GM12878 (cell line): ENCODE measurements at regions not wholly inside any gene's neighbourhood (a gene's known extent, or its start where the extent isn't known, plus 50 kb on each side); places are given as distances from the start of the nearest gene placed in this dataset.

Experiments used
- ATAC-seq: fragments of 200-7000 bp; cut with Tn5 transposase; 3 replicates; pipeline ENCODE4 v1.9.1; 2020; ENCODE audit warnings: mild to moderate bottlenecking, moderate library complexity
- BruUV-seq: library from RNA; stranded (reverse); fragments of 400-500 nt; replicated peaks from 2 replicates; lab custom pipeline; 2021; lab: Mats Ljungman, UMichigan
- CTCF ChIA-PET: fragments of 300-600 bp; sonication (Branson Sonifier 250); formaldehyde crosslinking; extraction: SDS; loops from one replicate; lab custom pipeline; 2021; ENCODE audit warnings: inconsistent platforms; lab: Yijun Ruan, JAX
- POLR2A ChIA-PET: fragments of 350-600 bp; formaldehyde crosslinking; extraction: SDS; loops from one replicate; lab custom pipeline; 2021; ENCODE audit warnings: inconsistent platforms; lab: Charles Lee
- RAD21 ChIA-PET: fragments of 300-600 bp; sonication (Branson Sonifier 250); formaldehyde crosslinking; loops from one replicate; lab custom pipeline; 2023; ENCODE audit warnings: antibody characterized with exemption; ENCODE audit not compliant: unreplicated experiment; lab: Charles Lee
- SMC1A ChIA-PET: fragments of 300-600 bp; sonication (Branson Sonifier 250); formaldehyde crosslinking; loops from one replicate; lab custom pipeline; 2023; ENCODE audit not compliant: unreplicated experiment, uncharacterized antibody; lab: Charles Lee
- DNase-seq: peaks from one replicate; pipeline ENCODE4 v3.0.0-alpha.2; 2011; ENCODE audit warnings: low read depth, low spot score
- FAIRE-seq: peaks from 3 replicates; lab custom pipeline; 2011; peaks lifted over from hg19 to GRCh38; lab: Jason Lieb, UNC
- H2AFZ ChIP-seq: 2 replicates; pipeline ENCODE4 v1.6.0; 2011; ENCODE audit warnings: low read depth, low read length, control low read depth; ENCODE audit not compliant: control insufficient read depth
- H3K27ac ChIP-seq: 2 replicates; pipeline ENCODE4 v1.5.1; 2011; ENCODE audit warnings: control low read depth; ENCODE audit not compliant: control insufficient read depth, insufficient read depth
- H3K27me3 ChIP-seq, 2 experiments: replicated peaks in 1 of 2; 2 replicates each; pipeline versions ENCODE4 v1.6.0 to v1.6.1; 2011; ENCODE audit warnings: low read length in 1 of 2; ENCODE audit not compliant: control insufficient read depth in 2 of 2, insufficient read depth in 2 of 2
- H3K36me3 ChIP-seq, 2 experiments: 2 replicates each; pipeline ENCODE4 v1.5.1; 2011; ENCODE audit warnings: low read length in 1 of 2; ENCODE audit not compliant: control insufficient read depth in 2 of 2, insufficient read depth in 2 of 2
- H3K4me1 ChIP-seq: 2 replicates; pipeline ENCODE4 v1.6.1; 2011; ENCODE audit warnings: mild to moderate bottlenecking, low read length, moderate library complexity, mixed read lengths; ENCODE audit not compliant: control insufficient read depth, insufficient read depth
- H3K4me2 ChIP-seq: 2 replicates; pipeline ENCODE4 v1.6.0; 2011; ENCODE audit warnings: control low read depth; ENCODE audit not compliant: control insufficient read depth, insufficient read depth
- H3K4me3 ChIP-seq: fragments of 200-600 bp; sonication (generic); 2 replicates; pipeline ENCODE4 v1.5.1; 2016
- H3K79me2 ChIP-seq: 2 replicates; pipeline ENCODE4 v1.6.0; 2011; ENCODE audit warnings: low read length; ENCODE audit not compliant: control insufficient read depth, insufficient read depth
- H3K9ac ChIP-seq: 2 replicates; pipeline ENCODE4 v1.8.0; 2011; ENCODE audit warnings: low read length, control low read depth, mixed read lengths; ENCODE audit not compliant: control insufficient read depth, insufficient read depth
- H3K9me3 ChIP-seq: replicated peaks from 3 replicates; pipeline ENCODE4 v1.5.1; 2011; ENCODE audit warnings: mild to moderate bottlenecking, low read length; ENCODE audit not compliant: control insufficient read depth, insufficient read depth
- H4K20me1 ChIP-seq: 2 replicates; pipeline ENCODE4 v1.6.0; 2011; ENCODE audit not compliant: control insufficient read depth, insufficient read depth
- CBFB ChIP-seq: IDR thresholded peaks from 2 replicates; pipeline ENCODE4 v1.6.1; 2016; ENCODE audit warnings: antibody characterized with exemption, low read depth
- LARP7 ChIP-seq: fragments of 450-650 bp; IDR thresholded peaks from 2 replicates; pipeline ENCODE4 v1.6.1; 2017; ENCODE audit warnings: mild to moderate bottlenecking
- MXI1 ChIP-seq: fragments of 150-350 bp; IDR thresholded peaks from 2 replicates; pipeline ENCODE4 v1.6.1; 2011; ENCODE audit warnings: low read depth, mild to moderate bottlenecking, inconsistent platforms, low read length, improper control_type of control experiment
- SMAD5 ChIP-seq: IDR thresholded peaks from 2 replicates; pipeline ENCODE4 v1.6.1; 2016; ENCODE audit warnings: antibody characterized with exemption, low read depth
- ZNF622 ChIP-seq: fragments of 450-650 bp; IDR thresholded peaks from 2 replicates; pipeline ENCODE4 v1.6.1; 2017; ENCODE audit warnings: mild to moderate bottlenecking, inconsistent platforms
- WGBS: methylation state at CpG from one replicate; pipeline ENCODE4 v1.1.6; 2016; ENCODE audit warnings: low lambda C conversion rate; ENCODE audit not compliant: insufficient replicate concordance, insufficient coverage; ENCODE audit errors: missing lambda C conversion rate; 5-methylcytosine and 5-hydroxymethylcytosine counted together
- in situ Hi-C: fragments of 300-500 bp; cut with MboI; formaldehyde crosslinking; loops from 9 replicates; pipeline ENCODE4 v1.14.3; 2018; ENCODE audit warnings: mixed read lengths
- intact Hi-C: fragments of 100-400 bp; cut with micrococcal nuclease; formaldehyde crosslinking; loops from one replicate; pipeline ENCODE4 v1.14.2; 2022; ENCODE audit not compliant: unreplicated experiment
- TF ChIP-seq, protein P1 (sequence below): fragments of 450-650 bp; IDR thresholded peaks from 2 replicates; pipeline ENCODE4 v1.6.1; 2016; ENCODE audit warnings: mild to moderate bottlenecking, moderate library complexity, borderline replicate concordance
- TF ChIP-seq, protein P2 (sequence below): IDR thresholded peaks from 2 replicates; pipeline ENCODE4 v1.6.1; 2011; ENCODE audit warnings: low read depth, mild to moderate bottlenecking, low read length, moderate library complexity, borderline replicate concordance; ENCODE audit errors: extremely low read depth
- TF ChIP-seq, protein P3 (sequence below): fragments of 450-650 bp; IDR thresholded peaks from 2 replicates; pipeline ENCODE4 v1.6.1; 2017; ENCODE audit warnings: mild to moderate bottlenecking

DNA sequence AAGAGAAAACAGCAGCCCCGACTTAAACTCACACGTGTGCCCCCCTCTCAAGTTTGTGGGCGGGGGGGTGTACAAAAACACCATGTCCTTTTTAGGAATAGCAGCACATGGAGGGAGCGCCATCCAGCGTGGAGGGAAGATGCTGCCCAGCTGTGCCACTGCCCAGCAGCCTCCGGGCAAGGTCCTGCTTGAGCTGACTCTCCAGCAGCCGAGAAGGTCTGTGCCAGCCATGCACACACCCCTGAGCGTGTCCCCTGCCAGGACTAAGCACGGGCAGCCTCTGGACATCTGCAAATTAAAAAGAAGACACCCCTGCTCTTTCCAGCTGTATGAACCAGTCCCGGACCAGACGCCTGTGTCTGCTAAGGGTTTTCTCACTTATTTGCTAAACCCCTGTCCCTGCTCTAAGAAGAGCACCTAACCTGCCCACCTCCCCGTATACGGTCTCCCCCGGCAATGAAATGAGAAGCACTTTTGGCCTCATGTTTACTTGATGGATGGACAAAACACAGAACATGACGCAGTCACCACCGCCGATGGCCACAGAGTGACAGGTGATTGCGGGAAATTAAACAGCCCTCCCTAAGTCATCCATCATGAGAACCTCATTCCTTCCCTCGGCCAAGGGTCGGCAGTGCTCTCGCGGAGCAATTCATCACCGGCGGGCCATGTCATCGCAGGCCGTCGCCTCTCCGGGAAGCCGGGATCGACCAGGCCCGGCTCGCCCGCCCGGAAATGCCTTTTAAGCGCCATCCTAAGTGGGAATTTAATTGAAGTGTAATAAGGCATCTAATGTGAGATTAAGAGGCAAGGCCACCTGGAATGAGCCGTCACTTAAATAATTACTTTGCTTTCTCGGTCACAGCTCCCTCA is 96.9 kb downstream of the OLFM1 start:
- ATAC-seq (no peak), DNase-seq (no peak), FAIRE-seq (no peak)
- intact Hi-C loops (no loop called here), in situ Hi-C loops (no loop called here)
- SMC1A ChIA-PET = no interaction called here
- WGBS = 49% methylated on average over 34 of the region's 37 CpGs
- Histone ChIP-seq H3K27ac (no peak overlapping the region), H3K9ac (no peak overlapping the region), H3K4me1 (no peaks in the 10 kb centered on the region), H3K4me3 (no peak overlapping the region), H3K79me2 (no peaks in the 10 kb centered on the region), H3K36me3 (no peaks in the 10 kb centered on the region), H4K20me1 (no peaks in the 10 kb centered on the region), H3K9me3 (no peaks in the 10 kb centered on the region), H3K27me3 (no peaks in the 10 kb centered on the region; a peak in 1 of 4 replicates), H2AFZ (no peak overlapping the region), H3K4me2 (no peak overlapping the region)
- CTCF ChIA-PET = no interaction called here
- no TSS peak for BruUV-seq
- TF ChIP-seq, protein P1, sequence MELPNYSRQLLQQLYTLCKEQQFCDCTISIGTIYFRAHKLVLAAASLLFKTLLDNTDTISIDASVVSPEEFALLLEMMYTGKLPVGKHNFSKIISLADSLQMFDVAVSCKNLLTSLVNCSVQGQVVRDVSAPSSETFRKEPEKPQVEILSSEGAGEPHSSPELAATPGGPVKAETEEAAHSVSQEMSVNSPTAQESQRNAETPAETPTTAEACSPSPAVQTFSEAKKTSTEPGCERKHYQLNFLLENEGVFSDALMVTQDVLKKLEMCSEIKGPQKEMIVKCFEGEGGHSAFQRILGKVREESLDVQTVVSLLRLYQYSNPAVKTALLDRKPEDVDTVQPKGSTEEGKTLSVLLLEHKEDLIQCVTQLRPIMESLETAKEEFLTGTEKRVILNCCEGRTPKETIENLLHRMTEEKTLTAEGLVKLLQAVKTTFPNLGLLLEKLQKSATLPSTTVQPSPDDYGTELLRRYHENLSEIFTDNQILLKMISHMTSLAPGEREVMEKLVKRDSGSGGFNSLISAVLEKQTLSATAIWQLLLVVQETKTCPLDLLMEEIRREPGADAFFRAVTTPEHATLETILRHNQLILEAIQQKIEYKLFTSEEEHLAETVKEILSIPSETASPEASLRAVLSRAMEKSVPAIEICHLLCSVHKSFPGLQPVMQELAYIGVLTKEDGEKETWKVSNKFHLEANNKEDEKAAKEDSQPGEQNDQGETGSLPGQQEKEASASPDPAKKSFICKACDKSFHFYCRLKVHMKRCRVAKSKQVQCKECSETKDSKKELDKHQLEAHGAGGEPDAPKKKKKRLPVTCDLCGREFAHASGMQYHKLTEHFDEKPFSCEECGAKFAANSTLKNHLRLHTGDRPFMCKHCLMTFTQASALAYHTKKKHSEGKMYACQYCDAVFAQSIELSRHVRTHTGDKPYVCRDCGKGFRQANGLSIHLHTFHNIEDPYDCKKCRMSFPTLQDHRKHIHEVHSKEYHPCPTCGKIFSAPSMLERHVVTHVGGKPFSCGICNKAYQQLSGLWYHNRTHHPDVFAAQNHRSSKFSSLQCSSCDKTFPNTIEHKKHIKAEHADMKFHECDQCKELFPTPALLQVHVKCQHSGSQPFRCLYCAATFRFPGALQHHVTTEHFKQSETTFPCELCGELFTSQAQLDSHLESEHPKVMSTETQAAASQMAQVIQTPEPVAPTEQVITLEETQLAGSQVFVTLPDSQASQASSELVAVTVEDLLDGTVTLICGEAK = no peak
- TF ChIP-seq, protein P2, sequence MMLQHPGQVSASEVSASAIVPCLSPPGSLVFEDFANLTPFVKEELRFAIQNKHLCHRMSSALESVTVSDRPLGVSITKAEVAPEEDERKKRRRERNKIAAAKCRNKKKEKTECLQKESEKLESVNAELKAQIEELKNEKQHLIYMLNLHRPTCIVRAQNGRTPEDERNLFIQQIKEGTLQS = no peak
- TF ChIP-seq CBFB (no peak), ZNF622 (no peak), LARP7 (no peak), MXI1 (no peak), SMAD5 (no peak)
- TF ChIP-seq, protein P3, sequence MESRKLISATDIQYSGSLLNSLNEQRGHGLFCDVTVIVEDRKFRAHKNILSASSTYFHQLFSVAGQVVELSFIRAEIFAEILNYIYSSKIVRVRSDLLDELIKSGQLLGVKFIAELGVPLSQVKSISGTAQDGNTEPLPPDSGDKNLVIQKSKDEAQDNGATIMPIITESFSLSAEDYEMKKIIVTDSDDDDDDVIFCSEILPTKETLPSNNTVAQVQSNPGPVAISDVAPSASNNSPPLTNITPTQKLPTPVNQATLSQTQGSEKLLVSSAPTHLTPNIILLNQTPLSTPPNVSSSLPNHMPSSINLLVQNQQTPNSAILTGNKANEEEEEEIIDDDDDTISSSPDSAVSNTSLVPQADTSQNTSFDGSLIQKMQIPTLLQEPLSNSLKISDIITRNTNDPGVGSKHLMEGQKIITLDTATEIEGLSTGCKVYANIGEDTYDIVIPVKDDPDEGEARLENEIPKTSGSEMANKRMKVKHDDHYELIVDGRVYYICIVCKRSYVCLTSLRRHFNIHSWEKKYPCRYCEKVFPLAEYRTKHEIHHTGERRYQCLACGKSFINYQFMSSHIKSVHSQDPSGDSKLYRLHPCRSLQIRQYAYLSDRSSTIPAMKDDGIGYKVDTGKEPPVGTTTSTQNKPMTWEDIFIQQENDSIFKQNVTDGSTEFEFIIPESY = no peak
- POLR2A ChIA-PET = no interaction called here
- RAD21 ChIA-PET = no interaction called here
